ENCODE measurements at regions not wholly inside any gene's neighbourhood (a gene's known extent, or its start where the extent isn't known, plus 50 kb on each side); places are given as distances from the start of the nearest gene placed in this dataset.
"Not testable (repeated sequence)": the region's sequence is repeated elsewhere in the genome, so short reads cannot be mapped to it uniquely, and the experiment has no call there.

GRCh38 chr7:6990426-6991152 is 164.5 kb upstream of the CCZ1B start:
- TF ChIP-seq CTCF (conservative IDR thresholded peaks at IDR 0.05); ZFX (IDR thresholded peaks at IDR 0.05): not testable (repeated sequence)
